Neuronal stem cell (in vitro differentiated cells): ENCODE measurements at regions not wholly inside any gene's neighbourhood (a gene's known extent, or its start where the extent isn't known, plus 50 kb on each side); places are given as distances from the start of the nearest gene placed in this dataset.

ENCODE experiments used
- DNase-seq: peaks from one replicate; pipeline ENCODE4 v3.0.0-alpha.2; 2013; ENCODE audit warnings: low spot score
- H2AFZ ChIP-seq: one replicate; pipeline ENCODE4 v1.6.1; 2013; ENCODE audit warnings: mild to moderate bottlenecking, low read length, inconsistent platforms
- H2AK5ac ChIP-seq: 2 replicates; pipeline ENCODE4 v1.6.1; 2013; ENCODE audit warnings: low read depth, mild to moderate bottlenecking, inconsistent platforms, low read length, moderate library complexity, mixed read lengths
- H2BK120ac ChIP-seq: 2 replicates; pipeline ENCODE4 v1.6.1; 2013; ENCODE audit warnings: low read depth, mild to moderate bottlenecking, inconsistent platforms, low read length, moderate library complexity, mixed read lengths
- H2BK12ac ChIP-seq: one replicate; pipeline ENCODE4 v1.6.1; 2013; ENCODE audit warnings: low read length, inconsistent platforms
- H2BK15ac ChIP-seq: 2 replicates; pipeline ENCODE4 v1.6.1; 2013; ENCODE audit warnings: mild to moderate bottlenecking, low read length, inconsistent platforms, mixed read lengths
- H2BK5ac ChIP-seq: one replicate; pipeline ENCODE4 v1.6.1; 2013; ENCODE audit warnings: inconsistent platforms, mild to moderate bottlenecking, low read length, moderate library complexity
- H3K14ac ChIP-seq: one replicate; pipeline ENCODE4 v1.6.1; 2013; ENCODE audit warnings: low read length, inconsistent platforms
- H3K18ac ChIP-seq: 2 replicates; pipeline ENCODE4 v1.6.1; 2013; ENCODE audit warnings: low read length, inconsistent platforms
- H3K23ac ChIP-seq: 2 replicates; pipeline ENCODE4 v1.6.1; 2013; ENCODE audit warnings: low read depth, mild to moderate bottlenecking, mixed read lengths, low read length, inconsistent platforms; ENCODE audit not compliant: poor library complexity
- H3K27ac ChIP-seq: replicated peaks from 3 replicates; pipeline ENCODE4 v1.5.1; 2013; ENCODE audit warnings: low read length, inconsistent platforms
- H3K27me3 ChIP-seq, 3 experiments: 2 replicates each; pipeline ENCODE4 v1.6.1; 2013; ENCODE audit warnings: low read length in 3 of 3, mild to moderate bottlenecking in 2 of 3, inconsistent platforms in 1 of 3, low read depth in 1 of 3, mixed read lengths in 1 of 3, moderate library complexity in 1 of 3; ENCODE audit not compliant: control insufficient read depth in 3 of 3, insufficient read depth in 3 of 3
- H3K36me3 ChIP-seq, 2 donors: replicated peaks in 1 of 2; 2 replicates each; pipeline ENCODE4 v1.6.1; 2013; ENCODE audit warnings: low read length in 2 of 2; ENCODE audit not compliant: control insufficient read depth in 2 of 2, insufficient read depth in 2 of 2
- H3K4ac ChIP-seq: 2 replicates; pipeline ENCODE4 v1.6.1; 2013; ENCODE audit warnings: inconsistent platforms, mild to moderate bottlenecking, low read length, moderate library complexity
- H3K4me1 ChIP-seq, 2 donors: 1 replicate in 1 of 2; 2 replicates in 1 of 2; pipeline ENCODE4 v1.6.1; 2013; ENCODE audit warnings: low read length in 2 of 2, low read depth in 1 of 2; ENCODE audit not compliant: control insufficient read depth in 2 of 2, insufficient read depth in 1 of 2
- H3K4me2 ChIP-seq: one replicate; pipeline ENCODE4 v1.6.1; 2013; ENCODE audit warnings: mild to moderate bottlenecking, low read length, inconsistent platforms; ENCODE audit not compliant: insufficient read depth, poor library complexity, severe bottlenecking
- H3K4me3 ChIP-seq, 2 donors: 2 replicates each; pipeline ENCODE4 v1.5.1; 2013; ENCODE audit warnings: low read length in 2 of 2, mild to moderate bottlenecking in 2 of 2, inconsistent platforms in 1 of 2, moderate library complexity in 1 of 2
- H3K79me1 ChIP-seq: one replicate; pipeline ENCODE4 v1.6.1; 2013; ENCODE audit warnings: low read depth, mild to moderate bottlenecking, inconsistent platforms, low read length, moderate library complexity
- H3K9ac ChIP-seq: one replicate; pipeline ENCODE4 v1.6.1; 2013; ENCODE audit warnings: mild to moderate bottlenecking, low read depth, low read length, inconsistent platforms; ENCODE audit not compliant: poor library complexity
- H3K9me3 ChIP-seq, 2 donors: replicated peaks in 1 of 2; 2 replicates each; pipeline versions ENCODE3 to v1.6.1; 2013; ENCODE audit warnings: low read length in 2 of 2, mild to moderate bottlenecking in 2 of 2, inconsistent platforms in 1 of 2, low read depth in 1 of 2, mixed read lengths in 1 of 2, moderate library complexity in 1 of 2; ENCODE audit not compliant: control insufficient read depth in 2 of 2, insufficient read depth in 1 of 2
- H4K8ac ChIP-seq: one replicate; pipeline ENCODE4 v1.6.1; 2013; ENCODE audit warnings: low read depth, mild to moderate bottlenecking, inconsistent platforms, low read length, moderate library complexity
- H4K91ac ChIP-seq: one replicate; pipeline ENCODE4 v1.6.1; 2013; ENCODE audit warnings: low read length, low read depth, mild to moderate bottlenecking, inconsistent platforms; ENCODE audit not compliant: poor library complexity
- WGBS, 2 donors: extraction: QIAGEN DNeasy Blood & Tissue Kit; methylation state at CpG; one replicate each; pipeline ENCODE4 v1.1.7; 2013; ENCODE audit warnings: missing lambda C conversion rate in 2 of 2, mixed read lengths in 1 of 2; ENCODE audit not compliant: insufficient read length in 2 of 2, insufficient replicate concordance in 1 of 2; ENCODE audit errors: extremely low coverage in 2 of 2; 5-methylcytosine and 5-hydroxymethylcytosine counted together

DNA sequence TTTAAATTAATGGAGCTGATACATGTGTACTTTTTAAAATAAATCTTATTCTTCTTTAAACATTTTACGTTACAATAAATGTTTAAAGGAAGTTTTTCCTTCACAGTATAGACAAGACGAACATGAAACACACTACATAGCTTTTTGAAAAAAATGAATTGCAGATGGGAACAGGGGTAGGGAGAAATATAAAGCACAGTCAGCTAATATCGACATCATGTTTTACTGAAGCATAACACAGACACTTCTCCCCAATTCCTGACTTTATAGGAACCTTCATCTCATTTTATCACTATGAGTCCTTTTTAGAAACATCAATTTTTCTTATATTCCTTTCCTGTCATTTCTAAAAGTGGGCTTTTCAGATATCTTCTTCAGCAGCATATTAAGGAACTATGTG lies 153.5 kb downstream of the MACC1 start:
- no peak overlapping the region for H3K9ac ChIP-seq
- H3K4ac ChIP-seq, result no peak overlapping the region
- H2AFZ ChIP-seq, result no peak overlapping the region
- H3K18ac ChIP-seq, result no peak overlapping the region
- no peak overlapping the region for H3K14ac ChIP-seq
- H3K4me3 ChIP-seq, result no peak overlapping the region
- no peak overlapping the region for H3K4me2 ChIP-seq
- H3K79me1 ChIP-seq, result peaks cover 2% of the 10 kb centered on the region
- no peak overlapping the region for H4K91ac ChIP-seq
- no peaks in the 10 kb centered on the region for H3K27me3 ChIP-seq
- no peak overlapping the region for H2AK5ac ChIP-seq
- H2BK12ac ChIP-seq, result no peak overlapping the region
- no CpG with 5 or more reads among the region's 3 CpGs for WGBS, 2 donors
- H3K27ac ChIP-seq, result no peak overlapping the region
- no peak overlapping the region for H2BK120ac ChIP-seq
- H4K8ac ChIP-seq, result no peak overlapping the region
- H3K36me3 ChIP-seq, result no peaks in the 10 kb centered on the region
- H3K23ac ChIP-seq, result no peak overlapping the region
- no peak overlapping the region for H2BK5ac ChIP-seq
- no peak for DNase-seq
- no peak overlapping the region for H2BK15ac ChIP-seq
- peaks cover 2 to 4% of the 10 kb centered on the region in 2 donors for H3K9me3 ChIP-seq
- peaks cover 3 to 19% of the 10 kb centered on the region in 2 donors for H3K4me1 ChIP-seq

DNA sequence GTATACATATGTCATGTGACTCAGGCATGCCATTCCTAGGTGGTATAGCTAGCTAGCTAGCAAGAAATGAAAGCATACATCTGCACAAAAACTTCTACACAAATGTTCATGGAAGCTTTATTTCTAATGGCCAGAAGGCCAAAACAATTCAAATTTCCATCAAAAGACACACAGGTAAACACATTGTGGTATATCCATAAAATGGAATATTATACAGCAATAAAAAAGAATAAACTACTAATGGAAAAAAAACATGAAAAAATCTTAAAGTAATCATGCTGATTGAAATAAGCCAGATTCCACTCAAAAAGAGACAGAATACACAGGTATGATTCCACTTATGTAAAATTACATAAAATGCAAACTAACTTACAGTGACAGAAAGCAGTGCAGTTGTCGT lies 154.3 kb downstream of the MACC1 start:
- no peak overlapping the region for H3K4me2 ChIP-seq
- H3K4ac ChIP-seq, result no peak overlapping the region
- no peaks in the 10 kb centered on the region for H3K27me3 ChIP-seq
- H2AFZ ChIP-seq, result no peak overlapping the region
- peaks cover 2 to 4% of the 10 kb centered on the region in 2 donors for H3K9me3 ChIP-seq
- no peak overlapping the region for H2BK120ac ChIP-seq
- H2BK5ac ChIP-seq, result no peak overlapping the region
- no peak overlapping the region for H2AK5ac ChIP-seq
- WGBS, 2 donors, result no CpG with 5 or more reads among the region's 1 CpG
- H3K9ac ChIP-seq, result no peak overlapping the region
- peaks cover 2% of the 10 kb centered on the region for H3K79me1 ChIP-seq
- no peak overlapping the region for H3K4me3 ChIP-seq
- no peak overlapping the region for H2BK15ac ChIP-seq
- H2BK12ac ChIP-seq, result no peak overlapping the region
- H3K4me1 ChIP-seq, result peaks cover 3 to 19% of the 10 kb centered on the region in 2 donors
- no peak overlapping the region for H4K91ac ChIP-seq
- DNase-seq, result no peak
- no peak overlapping the region for H3K23ac ChIP-seq
- no peak overlapping the region for H3K18ac ChIP-seq
- H3K14ac ChIP-seq, result no peak overlapping the region
- no peak overlapping the region for H4K8ac ChIP-seq
- H3K27ac ChIP-seq, result no peak overlapping the region
- no peaks in the 10 kb centered on the region for H3K36me3 ChIP-seq

DNA sequence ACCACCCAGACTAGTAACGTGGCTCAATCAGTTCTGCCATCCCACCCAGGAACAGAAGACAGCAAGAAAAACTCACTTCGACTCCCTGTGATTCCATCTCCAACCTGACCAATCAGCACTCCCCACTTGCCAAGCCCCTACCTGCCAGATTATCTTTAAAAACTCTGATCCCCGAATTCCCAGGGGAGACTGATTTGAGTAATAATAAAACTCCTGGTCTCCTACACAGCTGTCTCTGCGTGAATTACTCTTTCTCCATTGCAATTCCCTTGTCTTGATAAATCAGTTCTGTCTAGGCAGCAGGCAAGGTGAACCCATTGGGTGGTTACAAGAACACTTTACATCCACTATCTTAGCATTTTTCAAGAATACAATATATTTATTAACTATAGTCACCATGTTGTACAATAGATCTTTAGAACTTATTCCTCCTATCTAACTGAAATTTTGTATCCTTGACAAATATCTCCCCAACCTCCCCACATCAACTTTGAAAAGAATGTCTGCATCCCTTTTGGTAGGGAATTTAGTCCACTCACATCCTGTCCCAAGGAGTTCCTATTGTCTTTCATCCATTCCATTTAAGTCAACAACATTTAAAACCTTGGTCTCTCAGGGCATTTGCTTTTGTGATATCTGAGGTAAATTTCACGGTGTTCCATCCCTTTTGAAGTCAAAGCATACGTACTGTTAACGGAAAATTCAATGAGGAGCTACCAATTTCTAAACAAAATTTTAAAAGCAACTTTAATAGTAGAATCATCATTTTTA lies 163.7 kb downstream of the MACC1 start:
- Histone ChIP-seq H3K18ac (no peak overlapping the region), H2BK120ac (no peak overlapping the region), H2BK5ac (no peak overlapping the region), H3K27me3 (no peaks in the 10 kb centered on the region), H3K27ac (no peak overlapping the region), H4K91ac (no peak overlapping the region), H2BK12ac (no peak overlapping the region), H4K8ac (no peak overlapping the region), H3K79me1 (no peaks in the 10 kb centered on the region), H2AK5ac (no peak overlapping the region), H3K9ac (no peak overlapping the region), H3K9me3 (no peaks in the 10 kb centered on the region), H3K4me3 (no peak overlapping the region), H3K4ac (no peak overlapping the region), H3K4me1 (no peaks in the 10 kb centered on the region), H3K23ac (no peak overlapping the region), H3K36me3 (no peaks in the 10 kb centered on the region), H3K14ac (no peak overlapping the region), H3K4me2 (no peak overlapping the region), H2BK15ac (no peak overlapping the region), H2AFZ (no peak overlapping the region)
- WGBS, 2 donors, result no CpG with 5 or more reads among the region's 7 CpGs
- no peak for DNase-seq

DNA sequence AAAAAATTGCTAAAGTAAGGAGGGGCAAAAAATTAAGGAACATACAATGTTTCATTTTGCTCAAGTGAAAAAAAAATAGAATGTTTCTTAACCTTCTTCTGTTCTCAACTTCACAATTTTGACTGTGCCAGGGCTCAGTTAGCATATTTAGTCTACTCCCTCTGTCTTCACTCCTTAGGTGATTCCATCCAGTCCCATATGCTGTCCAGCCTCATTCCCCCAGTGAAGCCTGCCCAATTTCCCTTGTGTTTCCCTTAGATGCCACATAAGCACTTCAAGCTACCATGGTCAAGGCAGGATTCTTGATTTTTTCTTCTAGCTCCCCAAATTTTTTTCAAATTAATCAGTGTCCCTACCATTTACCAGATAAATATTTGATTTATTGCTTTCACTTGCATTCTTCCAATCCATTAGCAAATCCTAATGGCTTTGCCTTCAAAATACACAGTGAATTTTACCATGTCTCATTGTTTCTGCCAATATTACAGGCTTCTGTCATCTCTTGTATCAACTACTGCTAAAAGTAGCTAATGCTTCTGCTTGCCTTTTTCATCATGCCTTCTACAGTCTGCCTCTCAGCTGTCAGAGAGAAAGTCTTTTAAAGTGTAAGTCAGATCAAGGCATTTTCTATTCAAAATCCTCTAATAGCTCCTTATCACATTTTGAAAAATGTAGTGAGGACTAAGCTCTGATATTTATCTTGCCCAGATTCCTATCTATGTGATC lies 166.8 kb downstream of the MACC1 start:
- H3K4me3 ChIP-seq, result no peak overlapping the region
- no peak overlapping the region for H3K14ac ChIP-seq
- no peaks in the 10 kb centered on the region for H3K79me1 ChIP-seq
- no peak overlapping the region for H4K8ac ChIP-seq
- H3K4me2 ChIP-seq, result no peak overlapping the region
- H3K9me3 ChIP-seq, result no peaks in the 10 kb centered on the region
- no peak overlapping the region for H2AK5ac ChIP-seq
- no peak overlapping the region for H3K4ac ChIP-seq
- H3K23ac ChIP-seq, result no peak overlapping the region
- peaks cover 0 to 1% of the 10 kb centered on the region in 2 donors for H3K36me3 ChIP-seq
- no peak overlapping the region for H3K9ac ChIP-seq
- H2BK12ac ChIP-seq, result no peak overlapping the region
- no peak overlapping the region for H2BK5ac ChIP-seq
- H3K27ac ChIP-seq, result no peak overlapping the region
- H4K91ac ChIP-seq, result no peak overlapping the region
- no peaks in the 10 kb centered on the region for H3K4me1 ChIP-seq
- H2AFZ ChIP-seq, result no peak overlapping the region
- no peak overlapping the region for H3K18ac ChIP-seq
- no peak overlapping the region for H2BK120ac ChIP-seq
- no peak for DNase-seq
- H2BK15ac ChIP-seq, result no peak overlapping the region
- no peaks in the 10 kb centered on the region for H3K27me3 ChIP-seq
